Thymus (tissue), 11 donors: ENCODE measurements at regions not wholly inside any gene's neighbourhood (a gene's known extent, or its start where the extent isn't known, plus 50 kb on each side); places are given as distances from the start of the nearest gene placed in this dataset.
A peak's percentile ranks its signal among the peaks of the same experiment; 100 is the strongest.

Experiments
- DNase-seq, 9 donors: peaks; one replicate each; pipeline ENCODE4 v3.0.0-alpha.2; 2013; ENCODE audit warnings: low spot score in 9 of 9, low read depth in 6 of 9, missing footprints in 1 of 9
- H3K27ac ChIP-seq, 2 donors: one replicate each; pipeline ENCODE4 v1.5.1; 2013; ENCODE audit warnings: control low read depth in 1 of 2, low read depth in 1 of 2, low read length in 1 of 2, mild to moderate bottlenecking in 1 of 2, moderate library complexity in 1 of 2
- H3K27me3 ChIP-seq, 2 donors: one replicate each; pipeline ENCODE4 v1.5.1; 2013; ENCODE audit warnings: low read length in 1 of 2; ENCODE audit not compliant: control insufficient read depth in 2 of 2, insufficient read depth in 1 of 2
- H3K36me3 ChIP-seq, 2 donors: one replicate each; pipeline ENCODE4 v1.5.1; 2013; ENCODE audit warnings: low read length in 1 of 2, mild to moderate bottlenecking in 1 of 2, moderate library complexity in 1 of 2; ENCODE audit not compliant: control insufficient read depth in 2 of 2, insufficient read depth in 2 of 2
- H3K4me1 ChIP-seq, 2 donors: one replicate each; pipeline ENCODE4 v1.5.1; 2013; ENCODE audit warnings: low read length in 2 of 2; ENCODE audit not compliant: control insufficient read depth in 2 of 2, insufficient read depth in 2 of 2
- H3K4me3 ChIP-seq, 2 donors: one replicate each; pipeline ENCODE4 v1.5.1; 2013; ENCODE audit warnings: low read length in 2 of 2, control low read depth in 1 of 2, mild to moderate bottlenecking in 1 of 2
- H3K9me3 ChIP-seq, 2 donors: one replicate each; pipeline ENCODE4 v1.5.1; 2013; ENCODE audit warnings: low read length in 1 of 2, mild to moderate bottlenecking in 1 of 2; ENCODE audit not compliant: control insufficient read depth in 2 of 2, insufficient read depth in 1 of 2
- WGBS: extraction: QIAGEN DNeasy Blood & Tissue Kit; methylation state at CpG from one replicate; pipeline ENCODE4 v1.1.7; 2013; 5-methylcytosine and 5-hydroxymethylcytosine counted together
- donor health status: healthy.

GRCh38 chr1:101363891-101364318 is 127.1 kb downstream of the S1PR1 start:
- Histone ChIP-seq H3K27ac (no peak overlapping the region), H3K36me3 (no peaks in the 10 kb centered on the region), H3K27me3 (no peaks in the 10 kb centered on the region), H3K4me1 (peaks cover 0 to 9% of the 10 kb centered on the region in 2 donors), H3K9me3 (peaks cover 0 to 4% of the 10 kb centered on the region in 2 donors), H3K4me3 (no peak overlapping the region)
- DNase-seq = no peak

GRCh38 chr1:101364370-101365120 is 127.7 kb downstream of the S1PR1 start:
- H3K4me3 ChIP-seq = no peak overlapping the region
- no peak overlapping the region for H3K27ac ChIP-seq
- peaks cover 0 to 9% of the 10 kb centered on the region in 2 donors for H3K4me1 ChIP-seq
- peaks cover 0 to 4% of the 10 kb centered on the region in 2 donors for H3K9me3 ChIP-seq
- no peaks in the 10 kb centered on the region for H3K27me3 ChIP-seq
- no peak for DNase-seq
- 98% methylated on average over 3 of the region's 3 CpGs for WGBS
- no peaks in the 10 kb centered on the region for H3K36me3 ChIP-seq

DNA sequence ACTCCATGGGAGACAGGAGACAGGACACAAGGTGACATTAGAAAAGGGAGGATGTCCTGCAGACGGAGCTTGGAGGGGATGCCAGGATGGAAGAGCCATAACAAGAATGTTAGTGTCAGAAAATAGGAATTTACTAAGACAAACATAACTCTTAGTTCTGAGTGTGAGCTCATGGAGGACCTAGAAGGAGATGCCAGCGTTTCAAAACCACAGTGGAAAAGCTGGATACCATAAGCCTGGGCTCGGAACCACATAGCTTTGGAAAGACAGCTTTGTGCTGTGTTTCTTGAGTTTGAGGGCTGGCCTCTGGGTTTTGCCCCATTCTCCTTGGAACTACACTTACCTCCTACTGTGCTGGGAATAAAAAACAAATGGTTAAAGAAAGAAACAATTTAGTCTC is 128.4 kb downstream of the S1PR1 start:
- WGBS = 92% methylated on average over 3 of the region's 3 CpGs
- DNase-seq = no peak

GRCh38 chr1:101365878-101366277 is 129.1 kb downstream of the S1PR1 start:
- no peak overlapping the region for H3K4me3 ChIP-seq
- H3K36me3 ChIP-seq = no peaks in the 10 kb centered on the region
- no peak for DNase-seq
- over 99% methylated on average over 2 of the region's 2 CpGs for WGBS
- peaks cover 0 to 4% of the 10 kb centered on the region in 2 donors for H3K9me3 ChIP-seq
- H3K27me3 ChIP-seq = no peaks in the 10 kb centered on the region
- H3K4me1 ChIP-seq = peaks cover 0 to 9% of the 10 kb centered on the region in 2 donors
- no peak overlapping the region for H3K27ac ChIP-seq

More for the DNA sequence above, 128.4 kb downstream of the S1PR1 start:
- no peak overlapping the region for H3K4me3 ChIP-seq
- H3K36me3 ChIP-seq = no peaks in the 10 kb centered on the region
- peaks cover 0 to 9% of the 10 kb centered on the region in 2 donors for H3K4me1 ChIP-seq
- no peak overlapping the region for H3K27ac ChIP-seq
- H3K9me3 ChIP-seq = peaks cover 0 to 4% of the 10 kb centered on the region in 2 donors
- no peaks in the 10 kb centered on the region for H3K27me3 ChIP-seq

- Histone ChIP-seq H3K4me3 (no peak overlapping the region), H3K27ac (no peak overlapping the region), H3K9me3 (peaks cover 0 to 4% of the 10 kb centered on the region in 2 donors), H3K36me3 (no peaks in the 10 kb centered on the region), H3K27me3 (no peaks in the 10 kb centered on the region), H3K4me1 (peaks cover 0 to 15% of the 10 kb centered on the region in 2 donors)
- DNase-seq = no peak
Measured at GRCh38 chr1:101366513-101367215, 129.8 kb downstream of the S1PR1 start.

DNA sequence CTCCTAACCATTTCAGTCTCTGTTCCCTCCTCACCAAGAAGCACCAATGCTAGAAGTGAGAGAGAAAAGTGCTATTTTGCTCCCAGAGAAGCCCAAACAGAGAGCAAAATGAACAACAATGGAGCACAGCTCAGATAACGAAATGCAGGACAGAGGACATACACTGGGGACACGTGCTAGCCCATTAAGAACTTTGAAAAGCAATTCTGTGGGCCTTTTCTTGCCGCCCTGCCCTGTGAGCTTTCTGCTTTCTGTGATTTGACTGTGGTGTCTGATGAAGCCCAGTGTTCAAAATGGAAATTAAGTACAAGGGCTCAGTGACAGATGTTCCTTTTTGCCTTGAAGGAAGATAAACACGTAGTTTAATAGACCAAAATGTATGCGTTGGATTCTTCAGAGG is 130.8 kb downstream of the S1PR1 start:
- no peak for DNase-seq
- no peak overlapping the region for H3K27ac ChIP-seq
- H3K4me1 ChIP-seq = peaks cover 0 to 15% of the 10 kb centered on the region in 2 donors
- WGBS = 79% methylated on average over 5 of the region's 5 CpGs
- no peaks in the 10 kb centered on the region for H3K36me3 ChIP-seq
- H3K9me3 ChIP-seq = peaks cover 0 to 2% of the 10 kb centered on the region in 2 donors
- no peak overlapping the region for H3K4me3 ChIP-seq
- no peaks in the 10 kb centered on the region for H3K27me3 ChIP-seq

GRCh38 chr1:101370488-101370887 is 133.7 kb downstream of the S1PR1 start:
- H3K27me3 ChIP-seq = no peaks in the 10 kb centered on the region
- H3K9me3 ChIP-seq = no peaks in the 10 kb centered on the region
- no peak overlapping the region for H3K4me3 ChIP-seq
- H3K36me3 ChIP-seq = no peaks in the 10 kb centered on the region
- WGBS = 97% methylated on average over 3 of the region's 3 CpGs
- no peak overlapping the region for H3K27ac ChIP-seq
- peaks cover 0 to 15% of the 10 kb centered on the region in 2 donors for H3K4me1 ChIP-seq
- DNase-seq = no peak

- Histone ChIP-seq H3K36me3 (no peaks in the 10 kb centered on the region), H3K27me3 (no peaks in the 10 kb centered on the region), H3K9me3 (no peaks in the 10 kb centered on the region), H3K4me3 (no peak overlapping the region), H3K4me1 (peaks cover 0 to 19% of the 10 kb centered on the region in 2 donors), H3K27ac (no peak overlapping the region)
- DNase-seq = peak in 1 of 9 donors; percentile 69
Measured at GRCh38 chr1:101371259-101371658, 134.4 kb downstream of the S1PR1 start.

- H3K4me1 ChIP-seq = peaks cover 0 to 14% of the 10 kb centered on the region in 2 donors
- no peak for DNase-seq
- no peak overlapping the region for H3K4me3 ChIP-seq
Measured at GRCh38 chr1:101373570-101373969, 136.8 kb downstream of the S1PR1 start.

More at GRCh38 chr1:101373570-101373969, 136.8 kb downstream of the S1PR1 start:
- H3K27me3 ChIP-seq = no peaks in the 10 kb centered on the region
- no peaks in the 10 kb centered on the region for H3K36me3 ChIP-seq
- H3K27ac ChIP-seq = no peak overlapping the region
- H3K9me3 ChIP-seq = peaks cover 0 to 3% of the 10 kb centered on the region in 2 donors
